OCI-LY1 (cell line): ENCODE measurements at regions not wholly inside any gene's neighbourhood (a gene's known extent, or its start where the extent isn't known, plus 50 kb on each side); places are given as distances from the start of the nearest gene placed in this dataset.

Source experiments
- H2AFZ ChIP-seq: fragments of 200-600 bp; sonication (generic), shearing (Covaris generic); 2 replicates; pipeline ENCODE4 v1.6.0; 2014; ENCODE audit warnings: antibody characterized with exemption, mild to moderate bottlenecking, low read length
- H3F3A ChIP-seq: fragments of 200-600 bp; sonication (generic), shearing (Covaris generic); 2 replicates; pipeline ENCODE4 v1.6.0; 2014; ENCODE audit warnings: mild to moderate bottlenecking, antibody characterized with exemption, low read length, moderate library complexity; ENCODE audit not compliant: insufficient read depth
- H3K27ac ChIP-seq: fragments of 200-600 bp; sonication (generic); 2 replicates; pipeline ENCODE4 v1.5.1; 2014; ENCODE audit warnings: low read length, mixed run types, mild to moderate bottlenecking, low read depth; ENCODE audit not compliant: poor library complexity, severe bottlenecking
- H3K27me3 ChIP-seq: fragments of 200-600 bp; sonication (generic); 2 replicates; pipeline ENCODE4 v1.6.0; 2014; ENCODE audit warnings: antibody characterized with exemption, mild to moderate bottlenecking, low read length, moderate library complexity; ENCODE audit not compliant: insufficient read depth
- H3K36me3 ChIP-seq: fragments of 200-600 bp; sonication (generic); 2 replicates; pipeline ENCODE4 v1.6.1; 2014; ENCODE audit warnings: mild to moderate bottlenecking, antibody characterized with exemption, low read length, moderate library complexity, mixed read lengths; ENCODE audit not compliant: insufficient read depth
- H3K4me1 ChIP-seq: fragments of 200-600 bp; sonication (generic); 2 replicates; pipeline ENCODE4 v1.5.1; 2014; ENCODE audit warnings: mild to moderate bottlenecking, low read length, moderate library complexity; ENCODE audit not compliant: insufficient read depth, severe bottlenecking
- H3K4me2 ChIP-seq: fragments of 200-600 bp; sonication (generic), shearing (Covaris generic); 2 replicates; pipeline ENCODE4 v1.6.1; 2014; ENCODE audit warnings: low read length
- H3K4me3 ChIP-seq: fragments of 200-600 bp; sonication (generic); 2 replicates; pipeline ENCODE4 v1.5.1; 2014; ENCODE audit warnings: low read length, low read depth, mild to moderate bottlenecking, mixed read lengths; ENCODE audit not compliant: poor library complexity, severe bottlenecking
- H3K79me2 ChIP-seq: fragments of 200-600 bp; shearing (Covaris generic); 2 replicates; pipeline ENCODE4 v1.6.1; 2016; ENCODE audit warnings: mixed run types, low read length, mixed read lengths; ENCODE audit not compliant: insufficient read depth
- H3K9ac ChIP-seq: fragments of 200-600 bp; sonication (generic), shearing (Covaris generic); 2 replicates; pipeline ENCODE4 v1.6.1; 2014; ENCODE audit warnings: mild to moderate bottlenecking, low read length, mixed read lengths
- H3K9me2 ChIP-seq: fragments of 200-600 bp; sonication (generic), shearing (Covaris generic); 2 replicates; pipeline ENCODE4 v1.6.1; 2014; ENCODE audit warnings: low read depth, mild to moderate bottlenecking, low read length, mixed read lengths
- H3K9me3 ChIP-seq: fragments of 200-600 bp; shearing (Covaris generic); 2 replicates; pipeline ENCODE4 v1.6.1; 2014; ENCODE audit warnings: low read length, mixed read lengths
- H4K20me1 ChIP-seq: fragments of 200-600 bp; sonication (generic), shearing (Covaris generic); 2 replicates; pipeline ENCODE4 v1.6.0; 2016; ENCODE audit warnings: mild to moderate bottlenecking, low read length; ENCODE audit not compliant: insufficient read depth
- EZH2 ChIP-seq: fragments of 200-600 bp; sonication (generic), shearing (Covaris generic); IDR thresholded peaks from 2 replicates; pipeline ENCODE4 v1.8.0; 2017; ENCODE audit warnings: borderline replicate concordance, mixed run types, mild to moderate bottlenecking, antibody characterized with exemption, low read length, moderate library complexity, mixed read lengths
- TF ChIP-seq, protein P1 (sequence below): fragments of 200-600 bp; sonication (generic), shearing (Covaris generic); IDR thresholded peaks from 2 replicates; pipeline ENCODE4 v1.5.1; 2017; ENCODE audit warnings: mild to moderate bottlenecking, antibody characterized with exemption, low read length, moderate library complexity, mixed read lengths

DNA sequence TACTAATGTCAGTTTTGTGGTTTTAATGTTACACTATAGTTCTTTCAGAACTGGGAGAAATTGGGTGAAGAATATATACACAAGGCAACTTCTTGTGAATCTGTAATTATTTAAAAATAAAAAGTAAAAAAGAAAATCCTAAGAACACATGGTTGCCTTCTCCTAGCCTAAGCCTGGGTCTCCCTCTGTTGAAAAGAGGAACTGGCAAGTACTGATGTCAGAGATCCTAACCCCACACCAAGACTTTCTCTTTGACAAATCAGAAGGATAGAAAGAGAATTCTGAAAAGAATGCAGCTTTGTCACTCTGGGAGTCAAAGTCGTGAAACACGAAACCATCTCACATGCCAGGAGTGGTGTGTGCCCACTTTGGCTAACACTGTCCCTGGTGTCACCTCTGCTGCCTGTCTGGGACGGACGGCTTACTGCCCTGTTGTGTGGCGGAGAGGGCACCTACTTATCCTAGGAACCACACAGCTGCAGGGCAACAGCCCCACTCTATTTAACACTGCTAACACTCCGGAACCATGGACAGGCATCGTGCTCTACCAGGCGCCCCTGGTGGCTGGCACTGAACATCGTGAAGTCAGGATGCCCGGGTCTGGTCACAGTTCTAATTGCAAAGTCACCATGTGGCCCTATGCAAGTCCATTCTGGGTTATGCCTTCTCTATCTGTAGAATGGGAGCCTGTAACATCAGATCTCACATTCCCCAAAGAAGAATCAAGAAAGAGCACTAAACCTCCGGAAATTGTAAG lies 108.7 kb upstream of the CD82 start:
- no peaks in the 10 kb centered on the region for H3K9me2 ChIP-seq
- no peaks in the 10 kb centered on the region for H3K9me3 ChIP-seq
- TF ChIP-seq, protein P1, sequence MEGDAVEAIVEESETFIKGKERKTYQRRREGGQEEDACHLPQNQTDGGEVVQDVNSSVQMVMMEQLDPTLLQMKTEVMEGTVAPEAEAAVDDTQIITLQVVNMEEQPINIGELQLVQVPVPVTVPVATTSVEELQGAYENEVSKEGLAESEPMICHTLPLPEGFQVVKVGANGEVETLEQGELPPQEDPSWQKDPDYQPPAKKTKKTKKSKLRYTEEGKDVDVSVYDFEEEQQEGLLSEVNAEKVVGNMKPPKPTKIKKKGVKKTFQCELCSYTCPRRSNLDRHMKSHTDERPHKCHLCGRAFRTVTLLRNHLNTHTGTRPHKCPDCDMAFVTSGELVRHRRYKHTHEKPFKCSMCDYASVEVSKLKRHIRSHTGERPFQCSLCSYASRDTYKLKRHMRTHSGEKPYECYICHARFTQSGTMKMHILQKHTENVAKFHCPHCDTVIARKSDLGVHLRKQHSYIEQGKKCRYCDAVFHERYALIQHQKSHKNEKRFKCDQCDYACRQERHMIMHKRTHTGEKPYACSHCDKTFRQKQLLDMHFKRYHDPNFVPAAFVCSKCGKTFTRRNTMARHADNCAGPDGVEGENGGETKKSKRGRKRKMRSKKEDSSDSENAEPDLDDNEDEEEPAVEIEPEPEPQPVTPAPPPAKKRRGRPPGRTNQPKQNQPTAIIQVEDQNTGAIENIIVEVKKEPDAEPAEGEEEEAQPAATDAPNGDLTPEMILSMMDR: peak; percentile 39; the same call in 1 of the 2 replicates
- no peak for TF ChIP-seq EZH2
- no peaks in the 10 kb centered on the region for H4K20me1 ChIP-seq
- no peaks in the 10 kb centered on the region for H3K79me2 ChIP-seq
- no peak overlapping the region for H3K9ac ChIP-seq
- no peaks in the 10 kb centered on the region for H3K36me3 ChIP-seq
- no peaks in the 10 kb centered on the region for H3K27me3 ChIP-seq
- H3K4me3 ChIP-seq: no peak overlapping the region
- H2AFZ ChIP-seq: no peak overlapping the region
- H3K27ac ChIP-seq: no peak overlapping the region
- H3F3A ChIP-seq: no peaks in the 10 kb centered on the region
- H3K4me1 ChIP-seq: no peaks in the 10 kb centered on the region
- H3K4me2 ChIP-seq: no peak overlapping the region

DNA sequence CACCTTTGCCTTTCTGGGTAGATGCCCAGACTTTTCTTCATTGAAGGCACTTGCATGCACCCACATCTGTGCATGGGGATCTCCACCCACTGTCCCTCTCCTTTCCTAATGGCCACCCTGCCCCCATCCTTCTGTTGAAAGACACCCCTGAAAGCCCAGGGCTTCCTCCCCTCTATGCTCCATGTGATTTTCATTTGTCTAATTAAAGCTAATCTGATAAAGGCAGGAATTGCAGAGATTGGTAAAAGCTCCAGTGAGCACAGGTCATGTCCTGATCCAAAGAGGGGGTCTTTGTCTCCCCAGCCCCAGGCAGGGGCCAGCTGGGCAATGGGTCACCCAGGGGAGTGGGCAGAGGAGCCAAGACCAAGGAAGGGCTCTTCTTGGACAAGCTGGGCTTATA lies 107.6 kb upstream of the CD82 start:
- Histone ChIP-seq H3K9me3 (no peaks in the 10 kb centered on the region), H3K27ac (no peak overlapping the region), H3K36me3 (no peaks in the 10 kb centered on the region), H2AFZ (no peak overlapping the region), H3K9ac (no peak overlapping the region), H3K9me2 (no peaks in the 10 kb centered on the region), H3K4me3 (no peak overlapping the region), H3K4me2 (no peak overlapping the region), H3K79me2 (no peaks in the 10 kb centered on the region), H3K4me1 (no peaks in the 10 kb centered on the region), H4K20me1 (no peaks in the 10 kb centered on the region), H3K27me3 (no peaks in the 10 kb centered on the region), H3F3A (no peaks in the 10 kb centered on the region)
- TF ChIP-seq, protein P1: no peak
- TF ChIP-seq EZH2: no peak

DNA sequence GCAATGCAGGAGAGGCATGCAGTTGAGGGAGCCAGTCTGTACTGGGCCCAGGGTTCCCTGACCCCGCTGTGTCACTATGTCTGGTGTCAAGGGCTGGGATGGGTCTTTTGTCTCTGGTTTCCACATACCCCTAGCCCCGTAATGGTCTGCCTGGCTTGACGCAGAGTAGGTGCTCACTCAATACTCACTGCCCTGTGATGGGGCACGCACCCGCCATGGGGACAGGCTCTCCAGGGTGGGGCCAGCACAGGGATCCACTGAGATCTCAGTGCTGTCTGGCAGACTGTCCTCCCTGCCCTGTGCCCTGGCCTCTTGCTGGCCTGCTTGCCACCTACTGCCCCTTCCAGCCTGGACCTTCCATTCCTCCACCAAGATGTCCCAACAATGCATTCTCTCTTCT lies 101.7 kb upstream of the CD82 start:
- Histone ChIP-seq H3K9me2 (no peaks in the 10 kb centered on the region), H3K4me3 (no peak overlapping the region), H3K4me2 (no peak overlapping the region), H3K36me3 (no peaks in the 10 kb centered on the region), H2AFZ (no peak overlapping the region), H3K9me3 (peaks cover 5% of the 10 kb centered on the region), H3K79me2 (no peaks in the 10 kb centered on the region), H3K27me3 (no peaks in the 10 kb centered on the region), H3K27ac (no peak overlapping the region), H3K9ac (no peak overlapping the region), H3K4me1 (no peaks in the 10 kb centered on the region), H4K20me1 (no peaks in the 10 kb centered on the region), H3F3A (no peaks in the 10 kb centered on the region)
- TF ChIP-seq, protein P1: no peak
